Panc1 (cell line): ENCODE measurements at regions not wholly inside any gene's neighbourhood (a gene's known extent, or its start where the extent isn't known, plus 50 kb on each side); places are given as distances from the start of the nearest gene placed in this dataset.

Experiments
- ATAC-seq: fragments of 200-7000 bp; cut with Tn5 transposase; 2 replicates; pipeline ENCODE4 v1.9.1; 2020; ENCODE audit warnings: mild to moderate bottlenecking, moderate library complexity
- BruUV-seq: library from RNA; stranded (reverse); fragments of 400-500 nt; replicated peaks from 2 replicates; lab custom pipeline; 2021; lab: Mats Ljungman, UMichigan
- CTCF ChIA-PET: fragments of 300-600 bp; sonication (Branson Sonifier 250); formaldehyde crosslinking; loops from one replicate; lab custom pipeline; 2022; ENCODE audit warnings: antibody characterized with exemption; lab: Charles Lee
- POLR2A ChIA-PET: fragments of 300-600 bp; sonication (Branson Sonifier 250); formaldehyde crosslinking; loops from one replicate; lab custom pipeline; 2022; ENCODE audit warnings: antibody characterized with exemption; lab: Charles Lee
- DNase-seq: peaks from one replicate; pipeline ENCODE4 v3.0.0-alpha.2; 2010; ENCODE audit warnings: low read depth, low spot score
- H3K27ac ChIP-seq: 2 replicates; pipeline ENCODE4 v1.5.1; 2011; ENCODE audit warnings: mild to moderate bottlenecking, low read length, inconsistent platforms
- H3K27me3 ChIP-seq: fragments of 200-500 bp; sonication (Bioruptor generic); 2 replicates; pipeline ENCODE4 v1.6.0; 2014; ENCODE audit warnings: low read length, inconsistent platforms; ENCODE audit not compliant: control insufficient read depth, insufficient read depth
- H3K36me3 ChIP-seq: fragments of 200-500 bp; sonication (Bioruptor generic); 2 replicates; pipeline ENCODE4 v1.5.1; 2014; ENCODE audit warnings: inconsistent platforms, mild to moderate bottlenecking, low read length, moderate library complexity; ENCODE audit not compliant: control insufficient read depth, insufficient read depth
- H3K4me1 ChIP-seq: 2 replicates; pipeline ENCODE4 v1.5.1; 2011; ENCODE audit warnings: inconsistent platforms, mild to moderate bottlenecking, low read length, moderate library complexity; ENCODE audit not compliant: control insufficient read depth, insufficient read depth
- H3K4me3 ChIP-seq, 2 experiments: 2 replicates each; pipeline ENCODE4 v1.5.1; 2011 to 2012; ENCODE audit warnings: low read depth in 2 of 2, low read length in 2 of 2, mild to moderate bottlenecking in 2 of 2, inconsistent platforms in 1 of 2, moderate library complexity in 1 of 2
- H3K9me3 ChIP-seq: fragments of 200-500 bp; sonication (Bioruptor generic); 2 replicates; pipeline ENCODE4 v1.5.1; 2014; ENCODE audit warnings: low read depth, mild to moderate bottlenecking, inconsistent platforms, low read length, moderate library complexity; ENCODE audit not compliant: control insufficient read depth, insufficient read depth
- CTCF ChIP-seq: fragments of 450-650 bp; IDR thresholded peaks from 2 replicates; pipeline ENCODE4 v1.5.1; 2017; ENCODE audit warnings: mild to moderate bottlenecking
- POLR2AphosphoS5 ChIP-seq: IDR thresholded peaks from 2 replicates; pipeline ENCODE4 v1.6.1; 2012; ENCODE audit warnings: mild to moderate bottlenecking, low read depth, low read length, moderate library complexity
- REST ChIP-seq, 2 experiments: IDR thresholded peaks; 2 replicates each; pipeline ENCODE4 v1.6.1; 2011 to 2012; ENCODE audit warnings: low read depth in 2 of 2, control low read depth in 1 of 2, low read length in 1 of 2, mild to moderate bottlenecking in 1 of 2, moderate library complexity in 1 of 2; ENCODE audit not compliant: insufficient read depth in 1 of 2
- SIN3A ChIP-seq: IDR thresholded peaks from 2 replicates; pipeline ENCODE4 v1.6.1; 2012; ENCODE audit warnings: low read depth, mild to moderate bottlenecking, low read length, moderate library complexity, borderline replicate concordance; ENCODE audit not compliant: insufficient read depth
- TCF7L2 ChIP-seq: IDR thresholded peaks from 2 replicates; pipeline ENCODE4 v1.6.1; 2011; ENCODE audit warnings: mild to moderate bottlenecking, low read depth, low read length, inconsistent platforms
- in situ Hi-C: cut with HindIII; loops from 2 replicates; pipeline ENCODE4 v1.10.0; 2016; ENCODE audit warnings: low sequenced_read_pairs, low pct_unique_long_range_greater_than_20kb
- intact Hi-C: fragments of 100-400 bp; cut with micrococcal nuclease; formaldehyde crosslinking; loops from one replicate; pipeline ENCODE4 v1.10.0; 2022; ENCODE audit not compliant: unreplicated experiment

- H3K27me3 ChIP-seq: peaks cover 33% of the 10 kb centered on the region
- H3K36me3 ChIP-seq: no peaks in the 10 kb centered on the region
- ATAC-seq (no peak), DNase-seq (no peak)
- ChIA-PET POLR2A (no interaction called here), CTCF (no interaction called here)
- H3K4me3 ChIP-seq: no peak overlapping the region
- in situ Hi-C loops: no loop called here
- H3K9me3 ChIP-seq: no peaks in the 10 kb centered on the region
- intact Hi-C loops: no loop called here
- no peaks in the 10 kb centered on the region for H3K4me1 ChIP-seq
- TF ChIP-seq TCF7L2: no peak
- TF ChIP-seq REST (IDR thresholded peaks at IDR 0.05; ENCODE audit: insufficient read depth in 1 of 2, low read depth in 2 of 2, low read length in 1 of 2): no peak
- no peak for TF ChIP-seq CTCF
- TF ChIP-seq POLR2AphosphoS5: no peak
- no peak for TF ChIP-seq SIN3A
- no peak overlapping the region for H3K27ac ChIP-seq
- BruUV-seq: no TSS peak
Observed at GRCh38 chr2:363824-364470, 76.1 kb upstream of the ALKAL2 start.

GRCh38 chr2:362924-363323 is 75.0 kb upstream of the ALKAL2 start:
- intact Hi-C loops: no loop called here
- H3K36me3 ChIP-seq: no peaks in the 10 kb centered on the region
- ATAC-seq (no peak), DNase-seq (no peak)
- TF ChIP-seq TCF7L2 (no peak), REST (IDR thresholded peaks at IDR 0.05; ENCODE audit: insufficient read depth in 1 of 2, low read depth in 2 of 2, low read length in 1 of 2) (no peak), CTCF (no peak), SIN3A (no peak), POLR2AphosphoS5 (no peak)
- in situ Hi-C loops: no loop called here
- no TSS peak for BruUV-seq
- no peaks in the 10 kb centered on the region for H3K4me1 ChIP-seq
- peaks cover 33% of the 10 kb centered on the region for H3K27me3 ChIP-seq
- ChIA-PET CTCF (no interaction called here), POLR2A (no interaction called here)
- no peak overlapping the region for H3K4me3 ChIP-seq
- H3K9me3 ChIP-seq: no peaks in the 10 kb centered on the region
- no peak overlapping the region for H3K27ac ChIP-seq
